Activated naive CD4-positive, alpha-beta T cell treated with anti-CD3 and anti-CD28 coated beads, Interleukin-2, amount 50 U/mL, for 16 hours (primary cell): ENCODE measurements at regions not wholly inside any gene's neighbourhood (a gene's known extent, or its start where the extent isn't known, plus 50 kb on each side); places are given as distances from the start of the nearest gene placed in this dataset.
"Not testable (repeated sequence)": the region's sequence is repeated elsewhere in the genome, so short reads cannot be mapped to it uniquely, and the experiment has no call there.

ENCODE experiments used
- DNase-seq: peaks from one replicate; pipeline ENCODE4 v3.0.0-alpha.2; 2020

DNA sequence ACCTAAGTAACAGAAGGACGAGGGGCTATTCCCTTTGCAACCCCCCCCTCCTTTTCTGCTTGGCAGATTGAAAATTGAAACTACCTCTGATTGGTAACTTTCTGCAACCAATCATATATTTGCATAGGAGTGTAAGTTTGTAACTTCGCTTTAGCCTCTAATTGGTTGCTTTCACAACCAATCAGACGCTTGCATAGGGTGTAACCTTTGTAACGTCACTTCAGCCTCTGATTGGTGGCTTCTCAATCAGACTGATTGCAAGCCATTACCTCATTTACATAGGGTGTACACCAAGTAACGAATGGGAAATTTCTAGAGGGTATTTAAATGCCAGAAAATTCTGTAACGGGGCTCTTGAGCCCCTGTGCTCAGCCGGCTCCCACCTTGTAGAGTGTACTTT, 131.9 kb upstream of the FOXD4L5 start:
- not testable (repeated sequence) for DNase-seq

DNA sequence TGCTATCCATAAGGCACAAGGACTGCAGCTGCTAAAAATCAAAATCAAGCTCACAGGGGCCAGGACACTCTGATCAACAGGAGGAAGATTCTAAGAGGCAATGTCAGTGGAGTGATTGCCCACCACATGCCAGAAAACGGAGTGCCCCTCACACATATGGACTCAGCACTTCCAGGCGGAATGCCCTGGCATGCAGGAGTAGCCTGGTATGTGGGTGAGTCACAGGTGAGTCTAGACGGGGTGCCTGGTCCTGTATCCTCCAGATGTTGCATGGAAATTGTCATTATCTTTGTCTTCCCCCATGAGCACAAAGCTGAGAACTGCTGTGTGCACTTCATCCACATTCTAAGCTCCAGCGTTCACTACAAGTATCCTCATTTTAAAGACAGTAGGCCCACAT, 129.2 kb upstream of the FOXD4L5 start:
- DNase-seq = not testable (repeated sequence)

DNA sequence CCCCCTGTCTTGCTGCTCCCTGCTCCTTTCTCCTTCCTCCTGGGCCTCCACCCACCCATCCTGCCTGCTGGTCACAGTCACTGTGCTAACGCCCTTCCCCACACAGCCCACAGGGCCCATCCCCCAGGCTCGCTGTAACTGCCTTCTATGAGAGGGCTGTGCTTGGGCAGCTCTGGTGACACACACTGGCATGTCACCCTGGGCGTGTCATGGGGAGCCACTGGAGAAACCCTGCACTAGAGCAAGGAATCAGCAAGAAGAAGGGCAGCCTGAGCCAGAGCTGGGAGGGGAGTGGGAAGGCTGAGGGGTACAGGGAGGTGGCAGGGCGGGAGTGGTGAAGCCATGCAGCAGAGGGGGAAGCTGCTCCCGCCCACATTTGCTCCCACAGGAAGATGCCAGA, 128.4 kb upstream of the FOXD4L5 start:
- not testable (repeated sequence) for DNase-seq

DNA sequence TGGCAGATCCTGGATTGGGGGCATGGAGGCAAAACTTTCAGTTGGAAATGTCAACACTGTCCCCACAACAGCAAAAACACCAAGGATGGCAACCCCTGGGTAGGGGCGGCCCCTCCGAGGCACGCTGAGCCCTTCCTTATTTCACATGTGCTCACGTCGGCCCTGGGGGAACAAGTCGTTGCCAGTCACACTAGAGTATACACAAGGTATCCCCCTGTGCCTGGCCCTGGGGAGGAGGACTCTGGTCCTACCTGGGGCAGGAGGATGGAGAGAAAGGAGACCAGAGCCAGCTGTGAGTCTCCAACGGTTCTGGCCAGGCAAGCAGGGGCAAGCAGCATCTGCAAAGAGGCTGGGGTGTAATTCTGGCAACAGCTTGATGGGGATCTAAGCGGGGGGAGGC, 126.9 kb upstream of the FOXD4L5 start:
- DNase-seq = no peak

DNA sequence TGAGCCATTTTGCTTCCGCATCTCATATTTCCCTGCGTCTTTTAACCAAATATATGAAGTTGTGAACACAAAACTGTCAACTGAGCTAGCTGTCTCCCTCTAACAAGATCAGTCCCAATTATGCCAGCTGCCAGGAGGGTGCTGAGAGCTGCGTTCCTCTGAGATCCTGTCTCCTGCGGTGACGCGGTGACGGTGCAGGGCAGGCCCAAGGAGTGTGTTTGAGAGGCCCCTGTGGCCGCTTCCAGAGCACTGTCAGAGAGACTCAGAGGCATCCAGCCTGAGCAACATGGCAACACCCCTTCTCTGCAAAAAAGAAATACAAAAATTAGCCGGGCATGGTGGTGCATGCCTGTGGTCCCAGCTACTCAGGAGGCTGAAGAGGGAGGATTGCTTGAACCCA, 126.3 kb upstream of the FOXD4L5 start:
- no peak for DNase-seq

DNA sequence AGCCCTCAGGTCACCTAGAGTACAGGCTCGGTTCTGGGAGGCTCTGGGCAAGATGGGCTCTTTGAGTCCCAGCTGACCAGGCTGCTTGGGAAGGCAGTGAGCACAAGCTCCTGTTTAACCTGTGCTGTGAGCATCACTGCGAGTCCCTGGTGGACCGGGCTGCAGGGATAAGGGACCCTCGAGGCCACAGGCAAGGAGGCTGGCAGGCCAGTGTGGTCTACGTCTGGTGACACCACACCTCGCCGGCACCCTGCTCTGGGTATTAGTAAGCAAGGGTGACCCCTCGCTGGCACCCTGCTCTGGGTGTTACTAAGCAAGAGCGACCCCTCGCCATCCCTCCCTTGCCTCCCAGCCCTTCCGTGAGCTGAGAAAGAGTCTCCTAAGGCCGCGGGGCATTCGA, 125.9 kb upstream of the FOXD4L5 start:
- DNase-seq = no peak

DNA sequence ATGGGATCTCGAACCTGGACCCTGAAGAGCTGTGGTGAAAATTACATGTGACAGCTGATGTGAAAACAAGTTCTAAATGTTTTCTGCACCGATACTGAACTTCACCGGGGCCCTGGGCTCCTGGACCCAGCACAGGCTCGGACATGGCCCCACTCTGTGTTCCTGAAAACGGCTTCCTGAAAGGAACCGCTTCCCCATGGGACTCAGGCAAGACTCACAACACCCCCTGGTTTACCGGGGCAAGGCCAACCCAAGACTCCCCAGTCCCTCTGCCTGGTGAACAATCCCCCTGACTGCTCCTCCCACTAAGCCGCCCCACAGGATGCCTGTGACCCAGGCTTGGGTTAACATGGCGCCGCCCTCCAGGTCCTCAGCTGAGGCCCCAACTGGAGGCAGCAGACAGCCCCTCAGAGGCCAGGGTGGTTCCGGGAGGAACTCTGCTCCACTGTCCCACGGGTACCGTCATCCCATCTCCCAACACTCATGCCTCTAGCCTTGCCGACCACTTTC, 124.5 kb upstream of the FOXD4L5 start:
- no peak for DNase-seq

DNA sequence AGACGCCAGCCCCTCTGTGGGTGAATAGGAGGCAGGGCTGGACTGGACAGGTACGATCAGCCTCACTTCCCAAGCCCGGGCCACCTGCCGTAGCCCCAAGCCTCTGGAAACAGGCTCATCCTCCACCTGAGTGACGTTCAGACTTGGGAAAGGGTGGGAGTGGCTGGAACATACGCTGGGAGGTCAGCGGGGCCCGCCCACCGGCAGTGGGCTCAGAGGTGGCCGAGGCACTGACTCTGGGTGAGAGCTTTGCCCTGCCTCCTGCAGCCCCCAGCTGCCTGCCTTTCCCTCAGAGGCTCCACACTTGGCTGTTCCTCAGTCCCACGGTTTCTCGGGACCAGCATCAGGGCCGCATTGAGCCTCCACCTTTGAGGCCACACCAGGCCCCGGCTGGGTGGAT, 123.8 kb upstream of the FOXD4L5 start:
- not testable (repeated sequence) for DNase-seq

DNA sequence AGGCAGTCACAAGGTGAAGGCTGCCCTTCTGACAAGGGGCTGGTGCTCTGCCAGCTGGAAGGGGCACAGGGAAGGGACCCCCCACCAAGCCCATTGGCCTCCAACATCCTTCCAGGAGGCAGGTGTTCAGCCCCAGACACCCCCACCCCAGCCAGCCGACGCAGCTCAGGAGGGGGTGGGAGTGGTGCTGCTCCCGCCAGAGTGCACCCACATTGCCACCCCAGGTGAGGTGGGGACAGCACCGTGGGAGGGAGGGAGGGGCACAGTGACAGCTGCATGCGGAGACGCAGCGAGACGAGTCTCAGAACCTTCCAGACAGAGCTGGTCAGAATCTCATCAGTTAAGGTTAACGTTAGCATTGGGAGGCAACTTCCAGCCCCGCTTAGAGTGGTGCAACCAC, 121.6 kb upstream of the FOXD4L5 start:
- not testable (repeated sequence) for DNase-seq

DNA sequence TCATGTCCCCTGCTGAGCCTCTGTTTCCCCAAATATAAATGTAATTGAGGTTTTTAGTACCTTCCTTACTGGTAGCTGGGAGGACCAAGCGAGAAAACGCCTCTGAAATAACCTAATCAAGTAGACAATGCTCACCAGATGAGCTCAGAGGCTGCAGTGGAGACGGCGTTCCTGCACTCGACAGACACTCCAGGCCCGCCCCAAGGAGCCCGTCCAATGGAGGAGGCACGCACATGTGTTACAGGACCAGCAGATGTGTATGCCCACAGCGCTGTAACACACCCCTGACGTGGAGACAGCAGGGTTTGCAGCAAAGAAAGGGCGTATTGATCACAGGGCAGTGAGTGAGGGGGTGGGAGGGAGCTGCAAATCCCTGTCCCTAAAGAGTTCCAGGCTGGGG, 120.8 kb upstream of the FOXD4L5 start:
- not testable (repeated sequence) for DNase-seq

DNA sequence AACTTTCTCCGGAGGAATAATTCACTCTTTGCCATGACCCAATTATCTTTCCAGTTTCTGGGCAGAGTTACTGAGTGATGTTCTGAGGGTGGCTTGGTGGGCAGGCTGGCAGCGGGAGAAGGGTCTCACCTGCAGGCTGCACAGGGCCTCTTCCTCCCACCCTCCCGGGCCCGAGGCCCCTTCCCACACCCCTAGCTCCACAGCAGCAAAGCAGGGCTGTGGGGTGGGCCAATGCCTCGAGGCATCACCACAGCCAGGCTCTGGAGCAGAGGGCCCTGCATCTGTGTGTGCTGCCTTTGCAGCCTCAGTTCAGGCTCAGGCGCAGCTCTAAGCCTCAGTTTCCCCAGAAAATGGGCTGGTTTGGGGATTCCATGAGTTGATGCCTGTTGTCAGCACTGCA, 120.2 kb upstream of the FOXD4L5 start:
- no peak for DNase-seq

DNA sequence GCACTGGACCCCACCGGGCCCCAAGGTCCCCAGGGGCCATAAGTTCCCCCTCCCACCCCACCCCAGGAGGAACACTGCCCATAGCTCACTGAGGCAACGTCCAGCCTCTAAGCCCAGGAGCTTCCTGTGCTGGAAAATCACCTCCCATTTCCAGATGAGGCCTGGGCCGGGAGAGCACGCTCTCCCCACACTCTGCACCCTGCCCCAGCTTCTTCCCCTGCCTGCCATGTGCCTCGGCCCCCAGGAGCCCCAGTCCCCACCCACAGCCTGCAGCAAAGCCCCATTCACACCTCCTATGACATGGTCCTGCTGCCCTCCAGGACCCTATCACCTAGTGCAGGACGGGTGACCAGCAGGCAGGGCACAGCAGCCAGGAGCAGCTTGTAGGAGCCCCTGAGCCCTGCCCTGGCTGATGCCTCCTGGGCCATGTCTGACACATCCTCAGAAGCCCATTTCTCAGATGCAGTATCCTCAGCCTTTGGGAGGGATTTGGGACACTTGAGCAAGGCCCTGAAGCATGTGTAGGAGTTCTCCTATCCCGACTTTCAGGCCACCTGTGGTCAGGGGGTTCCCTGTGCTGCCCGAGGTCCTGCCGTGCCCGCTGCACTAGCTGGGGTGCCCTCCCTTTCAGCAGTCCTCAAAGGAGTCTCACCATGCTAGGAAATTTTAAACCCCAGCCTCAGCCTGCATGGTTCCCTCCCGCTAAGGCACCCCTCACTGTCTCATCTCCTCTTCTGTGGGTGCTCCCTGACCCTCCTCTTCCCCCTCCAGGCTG, 119.4 kb upstream of the FOXD4L5 start:
- DNase-seq = no peak

DNA sequence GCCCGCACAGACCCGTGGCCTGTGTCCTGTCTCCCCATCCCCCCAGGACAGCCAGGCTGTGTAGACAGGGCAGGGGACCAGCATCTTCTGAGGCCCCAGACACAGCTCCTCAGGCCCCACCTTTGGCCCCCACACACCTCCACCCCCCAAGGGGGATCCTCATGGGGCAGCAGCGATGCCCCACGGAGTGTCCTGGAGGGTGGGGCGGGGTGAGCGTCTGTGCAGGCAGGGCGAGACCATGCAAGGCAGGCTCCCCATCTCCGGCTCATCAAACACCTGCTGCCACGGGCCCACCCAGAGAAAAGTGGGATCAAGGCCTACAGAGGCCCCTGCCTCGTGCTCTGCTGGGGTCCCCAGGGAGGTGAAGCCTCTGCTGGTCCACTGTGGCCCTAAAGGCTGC, 118.7 kb upstream of the FOXD4L5 start:
- DNase-seq = no peak

DNA sequence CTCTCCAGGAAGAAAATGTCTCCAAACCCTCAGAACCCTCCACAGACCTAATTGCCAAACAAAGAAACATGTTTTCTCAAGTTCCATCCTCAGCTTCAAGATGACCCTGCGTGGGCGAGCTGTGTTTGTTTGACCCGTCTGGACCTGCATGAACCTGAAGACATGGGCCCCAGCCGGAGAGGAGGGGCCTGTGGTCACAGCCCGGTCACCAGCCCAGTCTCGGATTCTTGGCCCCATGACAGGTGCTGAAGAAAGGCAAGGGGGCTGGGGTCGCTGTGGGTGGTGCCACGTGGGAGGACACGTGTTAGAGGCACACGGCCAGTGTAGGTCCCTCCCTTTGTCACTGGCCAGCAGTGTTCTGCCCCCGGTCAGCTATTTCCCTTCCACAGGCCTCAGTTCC, 118.1 kb upstream of the FOXD4L5 start:
- not testable (repeated sequence) for DNase-seq

DNA sequence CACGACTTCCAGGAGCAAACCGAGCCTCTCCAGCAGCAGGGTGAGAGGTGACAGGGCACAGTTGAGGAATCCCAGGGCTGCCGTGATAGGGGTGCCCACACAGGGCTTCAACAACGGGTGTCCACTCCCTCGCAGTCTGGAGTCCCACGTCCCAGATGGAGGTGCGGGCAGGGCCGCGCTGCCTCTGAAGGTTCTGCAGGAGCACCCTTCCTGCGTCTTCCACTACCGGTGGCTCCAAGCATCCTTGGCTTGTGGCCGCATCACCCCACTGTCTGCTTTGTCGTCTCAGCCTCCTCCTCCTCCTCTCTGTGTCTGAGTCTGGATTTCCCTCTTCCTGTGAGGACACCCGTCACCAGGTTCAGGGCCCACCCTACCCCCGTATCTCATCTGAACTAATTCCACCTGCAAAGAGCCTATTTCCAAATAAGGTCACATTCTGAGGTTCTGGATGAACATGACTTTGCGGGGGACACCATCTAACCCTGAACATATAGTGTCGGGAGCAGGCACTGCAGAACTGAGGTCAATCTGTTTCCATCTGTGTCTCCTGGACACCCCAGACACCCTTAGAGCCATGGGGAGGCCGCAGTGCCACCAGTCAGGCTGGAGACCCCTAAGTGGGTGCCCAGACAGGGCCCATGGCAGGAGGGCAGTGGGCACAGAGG, 117.3 kb upstream of the FOXD4L5 start:
- DNase-seq = not testable (repeated sequence)

DNA sequence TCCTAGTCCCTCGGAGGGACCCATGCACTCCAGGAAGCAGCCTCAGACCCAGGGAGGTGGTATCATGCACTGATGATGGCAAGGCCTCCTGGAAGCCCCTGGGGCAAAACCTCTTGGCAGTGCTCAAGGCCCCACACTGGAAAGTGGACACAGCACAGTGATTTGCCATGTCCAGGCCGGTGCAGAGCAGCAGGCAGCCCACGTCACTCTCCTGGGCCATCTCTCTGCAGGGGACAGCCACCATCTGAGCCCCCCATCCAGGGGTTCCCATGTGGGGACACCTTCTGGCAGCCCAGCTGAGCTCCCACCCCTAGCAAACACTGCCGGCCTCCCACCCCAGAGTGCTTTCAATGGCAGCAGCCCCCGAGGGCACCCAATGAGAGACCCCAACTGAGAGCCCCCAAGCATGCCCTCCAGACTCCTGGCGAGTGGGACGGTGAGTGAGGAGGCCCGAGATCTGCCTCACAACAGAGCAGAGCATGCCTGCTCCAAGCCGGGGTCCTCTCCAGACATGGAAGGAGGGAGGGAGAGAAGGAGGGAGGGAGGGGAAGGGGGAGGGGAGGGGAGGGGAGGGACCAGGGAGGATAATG, 116.5 kb upstream of the FOXD4L5 start:
- DNase-seq = not testable (repeated sequence)

DNA sequence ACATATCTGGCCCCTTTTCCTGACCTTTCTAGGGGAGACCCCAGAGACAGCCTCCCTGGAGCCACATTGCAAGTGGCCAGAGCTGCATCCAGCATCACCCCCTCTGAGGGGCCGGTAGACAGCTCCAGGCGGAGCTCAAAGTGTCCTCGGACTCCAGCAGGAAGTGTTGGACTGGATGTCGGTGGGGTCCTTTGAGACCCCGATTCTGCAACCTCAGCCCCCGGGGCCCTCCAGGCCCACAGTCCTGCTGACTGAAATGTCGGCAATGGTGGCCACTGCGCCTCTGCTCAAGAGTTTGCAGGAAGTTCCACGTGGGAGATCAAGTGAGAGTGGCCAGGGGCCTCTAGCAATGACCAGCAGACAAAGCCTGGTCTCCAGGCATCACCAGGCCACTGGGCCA, 115.9 kb upstream of the FOXD4L5 start:
- DNase-seq = no peak

DNA sequence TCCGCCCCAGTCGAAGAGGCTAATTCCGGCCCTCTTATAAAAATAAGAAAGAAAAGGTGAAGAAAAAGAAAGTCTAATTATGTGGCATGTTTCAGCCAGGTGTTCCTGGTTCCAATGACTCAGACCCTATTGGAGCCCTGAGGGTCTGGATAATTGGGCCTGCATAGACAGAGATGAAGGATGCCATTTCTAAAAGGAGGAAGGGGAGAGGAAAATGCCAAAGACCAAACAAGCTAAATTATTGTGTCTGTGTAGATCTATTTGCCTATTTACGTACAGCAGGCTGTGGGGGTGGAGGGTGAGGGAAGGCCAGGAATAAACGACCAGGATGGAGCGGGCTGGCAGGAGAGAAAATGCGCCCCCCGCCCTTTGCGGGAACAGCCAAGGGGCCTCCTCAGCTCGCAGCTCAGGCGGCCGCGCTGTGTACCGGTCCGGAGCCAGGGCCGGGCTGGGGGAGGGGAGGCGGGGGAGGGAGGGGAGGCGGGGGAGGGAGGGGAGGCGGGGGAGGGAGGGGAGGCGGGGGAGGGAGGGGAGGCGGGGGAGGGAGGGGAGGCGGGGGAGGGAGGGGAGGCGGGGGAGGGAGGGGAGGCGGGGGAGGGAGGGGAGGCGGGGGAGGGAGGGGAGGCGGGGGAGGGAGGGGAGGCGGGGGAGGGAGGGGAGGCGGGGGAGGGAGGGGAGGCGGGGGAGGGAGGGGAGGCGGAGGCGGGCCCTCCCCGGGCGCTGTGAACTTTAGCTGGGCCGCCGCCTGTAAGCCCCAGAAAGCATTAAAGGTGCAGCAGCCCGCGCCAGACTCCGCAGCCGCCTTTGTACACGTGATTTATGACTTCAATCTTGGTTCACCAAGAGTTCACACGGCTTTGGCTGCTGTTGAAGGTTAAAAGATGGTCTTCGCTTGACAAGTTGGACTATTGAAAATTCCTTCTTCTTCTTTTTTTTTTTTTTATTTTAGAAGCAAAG, 113.0 kb upstream of the FOXD4L5 start:
- not testable (repeated sequence) for DNase-seq

DNA sequence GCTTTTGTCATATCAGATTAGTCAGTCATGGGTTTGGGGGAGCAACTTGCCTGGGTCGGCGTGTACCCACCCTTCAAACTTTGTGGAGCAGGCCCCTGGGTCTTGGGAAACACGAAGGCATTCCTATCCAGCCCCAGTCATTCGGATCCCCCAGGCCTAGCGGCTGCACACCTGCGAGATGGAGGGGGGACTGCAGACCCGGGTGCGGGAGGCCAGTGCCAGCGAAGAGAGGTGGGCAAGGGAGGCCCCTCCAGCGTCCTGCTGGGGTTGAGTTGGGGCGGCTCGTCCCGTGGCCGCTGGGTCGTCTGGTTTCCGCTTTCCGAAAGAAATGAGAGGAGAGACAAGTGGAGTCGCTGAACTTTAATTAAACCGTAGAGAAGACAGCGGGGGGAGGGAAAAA, 112.2 kb upstream of the FOXD4L5 start:
- DNase-seq = not testable (repeated sequence)

DNA sequence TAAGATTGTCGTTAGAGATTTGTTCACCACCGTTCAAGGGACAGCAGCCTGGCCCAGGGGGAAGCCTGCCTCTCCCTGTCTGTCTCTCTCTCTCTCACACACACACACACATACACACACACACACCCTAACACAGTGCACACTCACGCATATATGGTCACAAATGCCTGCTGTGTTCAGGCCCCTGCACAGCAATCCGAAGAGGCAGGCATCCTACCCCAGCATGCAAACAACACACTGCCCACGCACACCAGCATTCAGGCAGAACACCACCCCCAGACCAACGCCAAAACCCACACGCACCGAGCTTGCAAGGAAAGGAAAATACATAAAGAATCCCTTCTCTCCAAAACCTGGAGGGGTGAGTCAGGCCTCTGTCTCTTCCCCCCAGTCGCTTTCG, 111.6 kb upstream of the FOXD4L5 start:
- DNase-seq = not testable (repeated sequence)

DNA sequence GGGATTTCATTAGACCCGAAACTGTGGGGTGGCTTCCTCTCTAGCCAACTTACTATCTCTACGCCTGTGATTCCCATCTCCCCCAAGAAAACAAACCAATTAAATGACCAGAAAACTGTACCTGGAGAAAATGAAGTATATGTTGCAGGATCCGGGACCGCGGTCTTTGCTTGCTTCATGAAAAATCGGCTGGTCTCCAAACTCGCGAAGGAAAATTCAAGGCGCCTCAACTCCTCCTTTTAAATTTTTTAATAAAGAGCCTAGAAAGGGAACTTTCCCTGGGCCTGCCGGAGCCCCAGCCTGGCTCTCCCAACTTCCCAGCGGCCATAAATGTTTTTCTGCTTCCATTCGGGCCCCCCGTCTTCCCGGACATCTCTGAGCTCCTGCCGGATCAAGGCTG, 110.8 kb upstream of the FOXD4L5 start:
- not testable (repeated sequence) for DNase-seq

DNA sequence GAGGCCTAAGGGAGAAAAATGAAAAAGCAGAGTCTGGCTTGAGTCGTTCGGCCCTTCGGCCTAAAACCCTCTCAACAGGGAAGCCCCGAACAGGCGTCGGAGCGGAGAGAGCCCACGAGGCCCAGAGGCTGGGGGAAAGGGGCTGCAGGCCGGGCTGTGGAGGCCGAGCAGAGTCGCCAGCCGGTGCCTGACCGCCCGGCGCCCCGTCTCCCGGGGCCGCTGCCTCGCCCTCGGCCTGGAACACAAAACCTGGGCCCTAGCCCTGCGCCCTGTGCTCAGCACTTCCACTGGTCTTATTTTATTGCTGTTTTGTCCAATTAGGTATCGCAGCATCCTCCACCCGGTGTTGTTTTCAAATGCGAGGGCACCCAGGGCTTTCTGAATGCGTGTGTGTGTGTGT, 110.1 kb upstream of the FOXD4L5 start:
- DNase-seq = not testable (repeated sequence)
